ENCODE measurements at regions not wholly inside any gene's neighbourhood (a gene's known extent, or its start where the extent isn't known, plus 50 kb on each side); places are given as distances from the start of the nearest gene placed in this dataset.

- Mint-ChIP-seq H3K9me3 (peaks cover 32% of the 10 kb centered on the region), H3K27me3 (ENCODE audit: low read depth) (no peaks in the 10 kb centered on the region), H3K36me3 (peaks cover 19% of the 10 kb centered on the region), H3K4me3 (no peak overlapping the region), H3K4me1 (peaks cover 8% of the 10 kb centered on the region), H3K27ac (no peak overlapping the region)
- CTCF ChIA-PET, result no interaction called here
- POLR2A ChIA-PET, result no interaction called here
- TF ChIP-seq OVOL2 (CRISPR knock-in tag; IDR thresholded peaks at IDR 0.05; ENCODE audit: borderline replicate concordance) (no peak), SMAD4 (CRISPR knock-in tag; IDR thresholded peaks at IDR 0.05) (no peak), TEAD4 (CRISPR knock-in tag; IDR thresholded peaks at IDR 0.05) (no peak), PREB (CRISPR knock-in tag; IDR thresholded peaks at IDR 0.05; ENCODE audit: borderline replicate concordance) (no peak), E2F5 (CRISPR knock-in tag; IDR thresholded peaks at IDR 0.05) (no peak), ZNF416 (CRISPR knock-in tag; IDR thresholded peaks at IDR 0.05) (no peak)
- no peak for DNase-seq (ENCODE audit: low spot score)
- no peak for ATAC-seq
Observed at GRCh38 chrX:1743105-1743504, 128.2 kb downstream of the ASMT start.

- H3K4me1 Mint-ChIP-seq, result peaks cover 3% of the 10 kb centered on the region
- H3K4me3 Mint-ChIP-seq, result no peak overlapping the region
- DNase-seq (ENCODE audit: low spot score) (no peak), ATAC-seq (no peak)
- no peak for TF ChIP-seq HMGXB4 (CRISPR knock-in tag; IDR thresholded peaks at IDR 0.05)
- TF ChIP-seq IRF2 (CRISPR knock-in tag; IDR thresholded peaks at IDR 0.05; ENCODE audit: borderline replicate concordance, low read depth), result no peak
- no peak for TF ChIP-seq E2F5 (CRISPR knock-in tag; IDR thresholded peaks at IDR 0.05)
- no peak for TF ChIP-seq CBFB (CRISPR knock-in tag; IDR thresholded peaks at IDR 0.05; ENCODE audit: low read depth)
- TF ChIP-seq SOX15 (CRISPR knock-in tag; IDR thresholded peaks at IDR 0.05), result no peak
- TF ChIP-seq USF1 (CRISPR knock-in tag; IDR thresholded peaks at IDR 0.05), result no peak
- TF ChIP-seq RELA (CRISPR knock-in tag; IDR thresholded peaks at IDR 0.05; ENCODE audit: borderline replicate concordance), result no peak
- TF ChIP-seq MAX (CRISPR knock-in tag; IDR thresholded peaks at IDR 0.05), result no peak
- TF ChIP-seq ZNF396 (CRISPR knock-in tag; IDR thresholded peaks at IDR 0.05; ENCODE audit: borderline replicate concordance), result no peak
- TF ChIP-seq GTF2I (CRISPR knock-in tag; conservative IDR thresholded peaks at IDR 0.05), result no peak
- TF ChIP-seq NFYB (CRISPR knock-in tag; conservative IDR thresholded peaks at IDR 0.05; ENCODE audit: low read depth), result no peak
- TF ChIP-seq ZNF512 (CRISPR knock-in tag; IDR thresholded peaks at IDR 0.05; ENCODE audit: borderline replicate concordance), result no peak
- no peak for TF ChIP-seq ELF4 (CRISPR knock-in tag; IDR thresholded peaks at IDR 0.05; ENCODE audit: low read depth)
- TF ChIP-seq NFE2L1 (CRISPR knock-in tag; IDR thresholded peaks at IDR 0.05), result no peak
- TF ChIP-seq NR1H2 (CRISPR knock-in tag; IDR thresholded peaks at IDR 0.05), result no peak
- no peak for TF ChIP-seq PREB (CRISPR knock-in tag; IDR thresholded peaks at IDR 0.05; ENCODE audit: borderline replicate concordance)
- no peaks in the 10 kb centered on the region; the same call in 1 of the 2 replicates for H3K27me3 Mint-ChIP-seq (ENCODE audit: low read depth)
- H3K27ac Mint-ChIP-seq, result no peak overlapping the region
- ChIA-PET POLR2A (no interaction called here), CTCF (no interaction called here)
- peaks cover 24% of the 10 kb centered on the region for H3K36me3 Mint-ChIP-seq
- H3K9me3 Mint-ChIP-seq, result peaks cover 38% of the 10 kb centered on the region
Observed at GRCh38 chrX:1743663-1744062, 128.8 kb downstream of the ASMT start.
